ENCODE measurements at regions not wholly inside any gene's neighbourhood (a gene's known extent, or its start where the extent isn't known, plus 50 kb on each side); places are given as distances from the start of the nearest gene placed in this dataset.

DNA sequence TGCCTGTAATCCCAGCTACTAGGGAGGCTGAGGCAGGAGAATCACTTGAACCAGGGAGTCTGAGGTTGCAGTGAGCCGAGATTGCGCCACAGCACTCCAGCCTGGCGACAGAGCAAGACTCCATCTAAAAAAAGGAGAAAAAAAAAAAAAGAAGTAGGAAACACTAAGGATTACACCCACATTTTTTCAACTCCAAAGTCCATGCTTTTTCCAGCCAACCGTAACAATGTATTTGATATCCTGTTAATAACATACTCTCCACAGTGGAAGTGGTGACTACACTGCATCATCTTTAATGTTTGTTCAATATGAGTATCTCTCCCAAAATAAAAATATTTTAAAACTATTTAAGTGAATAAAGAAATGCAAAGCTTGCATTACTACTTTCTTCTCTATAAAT is 481.6 kb upstream of the ACVR2A start:
- no peak overlapping the region for H3K4me3 ChIP-seq (ENCODE audit: low read depth in 1 of 3, low read length in 3 of 3)
- H3K27me3 ChIP-seq (ENCODE audit: control insufficient read depth in 3 of 3, insufficient read depth in 3 of 3, low read length in 3 of 3) = no peaks in the 10 kb centered on the region
- FAIRE-seq = no peak
- WGBS, 3 donors = 74 to 81% (median 76%) methylated on average over 4 of the region's 4 CpGs
- DNase-seq = peak in 1 of 2 donors; percentile 46
- H3K4me1 ChIP-seq (ENCODE audit: control insufficient read depth in 3 of 3, insufficient read depth in 2 of 3, low read depth in 1 of 3, low read length in 2 of 3) = no peaks in the 10 kb centered on the region
- H3K36me3 ChIP-seq (ENCODE audit: control insufficient read depth in 3 of 3, insufficient read depth in 2 of 3, low read depth in 1 of 3, low read length in 3 of 3) = no peaks in the 10 kb centered on the region
- H3K27ac ChIP-seq (ENCODE audit: low read depth in 1 of 3, low read length in 2 of 3) = no peak overlapping the region
- H3K9me3 ChIP-seq (ENCODE audit: control insufficient read depth in 2 of 2, insufficient read depth in 1 of 2, low read depth in 1 of 2, low read length in 1 of 2) = no peaks in the 10 kb centered on the region

DNA sequence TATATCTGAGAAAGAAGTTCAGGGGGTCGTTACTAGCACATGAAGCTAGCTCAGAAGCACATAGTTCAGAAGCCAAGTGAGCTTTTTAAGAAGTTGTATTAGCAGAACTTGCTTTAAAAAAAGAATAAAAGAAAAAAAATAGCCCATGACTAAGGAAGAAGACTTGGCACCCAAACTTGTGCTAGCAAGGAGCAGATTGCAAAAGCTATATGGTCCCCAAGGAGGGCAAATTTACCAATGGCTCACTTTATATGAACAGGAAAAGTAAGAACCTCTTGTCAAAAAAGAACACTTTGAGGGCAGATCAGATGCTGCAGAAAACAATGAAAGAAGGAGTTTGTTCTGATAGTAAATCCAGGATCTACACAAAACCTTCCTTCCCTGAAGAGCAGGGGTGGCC is 486.5 kb upstream of the ACVR2A start:
- no peak overlapping the region for H3K27ac ChIP-seq (ENCODE audit: low read depth in 1 of 3, low read length in 2 of 3)
- WGBS, 3 donors = 68 to 73% (median 70%) methylated on average over 1 of the region's 1 CpG
- H3K4me3 ChIP-seq (ENCODE audit: low read depth in 1 of 3, low read length in 3 of 3) = no peak overlapping the region
- H3K9me3 ChIP-seq (ENCODE audit: control insufficient read depth in 2 of 2, insufficient read depth in 1 of 2, low read depth in 1 of 2, low read length in 1 of 2) = no peaks in the 10 kb centered on the region
- no peaks in the 10 kb centered on the region for H3K36me3 ChIP-seq (ENCODE audit: control insufficient read depth in 3 of 3, insufficient read depth in 2 of 3, low read depth in 1 of 3, low read length in 3 of 3)
- H3K27me3 ChIP-seq (ENCODE audit: control insufficient read depth in 3 of 3, insufficient read depth in 3 of 3, low read length in 3 of 3) = no peaks in the 10 kb centered on the region
- DNase-seq = no peak
- H3K4me1 ChIP-seq (ENCODE audit: control insufficient read depth in 3 of 3, insufficient read depth in 2 of 3, low read depth in 1 of 3, low read length in 2 of 3) = no peaks in the 10 kb centered on the region
- no peak for FAIRE-seq

DNA sequence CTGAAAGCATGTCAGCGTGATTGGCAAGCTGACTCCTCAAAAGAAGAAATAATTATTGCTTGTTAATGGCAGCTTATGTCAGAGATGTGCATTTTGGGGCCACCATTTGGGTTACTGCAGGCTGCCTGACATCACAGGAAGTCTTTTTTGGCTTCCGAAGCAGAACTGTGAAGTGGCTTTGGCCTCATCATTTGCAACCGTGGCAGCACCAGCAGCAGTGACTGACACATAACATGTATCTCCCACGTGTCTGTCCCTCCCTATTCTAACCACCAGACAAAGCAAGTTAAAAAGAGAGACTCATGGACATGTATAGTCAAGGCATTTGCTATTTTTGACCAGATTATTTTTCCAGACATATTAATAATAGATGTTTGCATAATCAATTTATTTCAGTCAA is 488.7 kb upstream of the ACVR2A start:
- H3K4me1 ChIP-seq (ENCODE audit: control insufficient read depth in 3 of 3, insufficient read depth in 2 of 3, low read depth in 1 of 3, low read length in 2 of 3) = no peaks in the 10 kb centered on the region
- H3K36me3 ChIP-seq (ENCODE audit: control insufficient read depth in 3 of 3, insufficient read depth in 2 of 3, low read depth in 1 of 3, low read length in 3 of 3) = no peaks in the 10 kb centered on the region
- 72 to 89% (median 83%) methylated on average over 4 of the region's 4 CpGs for WGBS, 3 donors
- no peak overlapping the region for H3K4me3 ChIP-seq (ENCODE audit: low read depth in 1 of 3, low read length in 3 of 3)
- DNase-seq (no peak), FAIRE-seq (no peak)
- no peaks in the 10 kb centered on the region for H3K27me3 ChIP-seq (ENCODE audit: control insufficient read depth in 3 of 3, insufficient read depth in 3 of 3, low read length in 3 of 3)
- H3K9me3 ChIP-seq (ENCODE audit: control insufficient read depth in 2 of 2, insufficient read depth in 1 of 2, low read depth in 1 of 2, low read length in 1 of 2) = no peaks in the 10 kb centered on the region
- no peak overlapping the region for H3K27ac ChIP-seq (ENCODE audit: low read depth in 1 of 3, low read length in 2 of 3)

DNA sequence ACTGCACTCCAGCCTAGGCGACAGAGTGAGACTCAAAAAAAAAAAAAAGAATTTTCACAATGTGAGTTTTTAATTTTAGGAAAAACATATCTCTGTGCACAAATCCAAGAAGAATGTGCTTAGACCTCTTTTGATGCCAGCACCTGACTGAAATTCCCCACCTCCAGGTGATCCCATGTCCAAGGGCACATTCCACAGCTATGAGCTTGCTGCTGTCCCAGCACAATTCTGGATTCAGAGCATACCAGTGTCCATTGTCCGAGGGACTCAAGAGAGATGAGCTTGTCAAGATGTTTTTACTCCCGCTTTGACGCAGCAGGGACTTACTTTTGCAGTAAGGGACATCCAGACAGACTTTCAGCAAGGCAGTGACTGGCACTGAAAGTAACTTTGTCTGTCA is 489.1 kb upstream of the ACVR2A start:
- DNase-seq (no peak), FAIRE-seq (no peak)
- Histone ChIP-seq H3K27ac (ENCODE audit: low read depth in 1 of 3, low read length in 2 of 3) (no peak overlapping the region), H3K27me3 (ENCODE audit: control insufficient read depth in 3 of 3, insufficient read depth in 3 of 3, low read length in 3 of 3) (no peaks in the 10 kb centered on the region), H3K36me3 (ENCODE audit: control insufficient read depth in 3 of 3, insufficient read depth in 2 of 3, low read depth in 1 of 3, low read length in 3 of 3) (no peaks in the 10 kb centered on the region), H3K4me1 (ENCODE audit: control insufficient read depth in 3 of 3, insufficient read depth in 2 of 3, low read depth in 1 of 3, low read length in 2 of 3) (no peaks in the 10 kb centered on the region), H3K9me3 (ENCODE audit: control insufficient read depth in 2 of 2, insufficient read depth in 1 of 2, low read depth in 1 of 2, low read length in 1 of 2) (no peaks in the 10 kb centered on the region), H3K4me3 (ENCODE audit: low read depth in 1 of 3, low read length in 3 of 3) (no peak overlapping the region)
- 91 to 95% (median 92%) methylated on average over 4 of the region's 4 CpGs for WGBS, 3 donors

DNA sequence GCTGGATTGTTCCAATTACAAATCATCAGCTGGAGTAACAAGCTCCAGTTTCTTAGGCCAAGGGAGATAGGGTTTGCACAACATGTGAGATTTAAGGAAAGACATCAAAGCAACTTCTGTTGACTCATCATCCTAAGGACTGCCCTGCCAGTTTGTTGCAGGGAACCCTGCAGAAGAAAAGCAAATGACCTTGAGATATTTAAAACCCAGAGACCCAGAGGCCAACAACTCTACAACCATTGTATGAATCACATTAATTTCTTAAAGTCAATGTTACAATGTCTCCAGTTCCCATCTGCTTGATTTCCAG is 491.8 kb upstream of the ACVR2A start:
- Histone ChIP-seq H3K4me3 (ENCODE audit: low read depth in 1 of 3, low read length in 3 of 3) (no peak overlapping the region), H3K36me3 (ENCODE audit: control insufficient read depth in 3 of 3, insufficient read depth in 2 of 3, low read depth in 1 of 3, low read length in 3 of 3) (no peaks in the 10 kb centered on the region), H3K9me3 (ENCODE audit: control insufficient read depth in 2 of 2, insufficient read depth in 1 of 2, low read depth in 1 of 2, low read length in 1 of 2) (no peaks in the 10 kb centered on the region), H3K27me3 (ENCODE audit: control insufficient read depth in 3 of 3, insufficient read depth in 3 of 3, low read length in 3 of 3) (no peaks in the 10 kb centered on the region), H3K27ac (ENCODE audit: low read depth in 1 of 3, low read length in 2 of 3) (no peak overlapping the region), H3K4me1 (ENCODE audit: control insufficient read depth in 3 of 3, insufficient read depth in 2 of 3, low read depth in 1 of 3, low read length in 2 of 3) (no peaks in the 10 kb centered on the region)
- FAIRE-seq = no peak
- DNase-seq = no peak

DNA sequence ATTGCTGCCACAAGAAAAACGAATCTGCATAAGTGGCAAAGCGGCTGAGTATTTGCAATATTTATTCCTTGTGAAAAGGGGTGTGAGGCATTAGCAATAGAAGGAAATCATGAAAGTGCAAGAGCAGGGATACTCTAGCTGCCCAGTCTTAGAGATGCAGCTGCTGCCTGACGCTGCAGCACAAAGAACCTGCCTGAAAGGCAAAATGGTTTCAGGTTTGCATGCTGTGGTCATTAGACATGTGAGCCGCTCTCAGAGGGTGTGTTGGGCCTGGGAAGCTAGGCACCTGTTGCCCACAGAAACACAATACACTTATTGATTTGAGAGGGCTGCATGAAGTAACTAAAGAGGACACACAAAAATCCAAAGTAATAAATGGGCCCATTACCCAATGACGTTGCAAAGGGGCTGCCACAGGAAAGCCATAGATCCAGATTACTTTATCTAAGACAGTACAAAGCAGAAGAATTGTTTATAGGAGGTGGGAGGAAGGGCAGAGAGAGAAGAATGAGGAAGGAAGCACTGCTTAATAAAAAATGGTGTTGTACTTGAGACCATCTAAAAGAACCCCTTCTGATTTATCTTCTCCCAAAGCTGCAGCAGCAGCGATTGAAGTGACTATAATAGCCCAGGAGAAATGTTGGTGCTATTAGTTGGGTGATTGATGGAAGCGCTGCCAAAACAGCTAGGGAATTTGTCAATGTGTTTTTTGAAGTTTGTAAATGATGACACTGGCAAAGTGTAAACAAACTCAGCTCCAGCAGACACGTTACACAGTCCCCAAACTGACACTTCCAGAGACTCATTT is 492.4 kb upstream of the ACVR2A start:
- no peak for DNase-seq

DNA sequence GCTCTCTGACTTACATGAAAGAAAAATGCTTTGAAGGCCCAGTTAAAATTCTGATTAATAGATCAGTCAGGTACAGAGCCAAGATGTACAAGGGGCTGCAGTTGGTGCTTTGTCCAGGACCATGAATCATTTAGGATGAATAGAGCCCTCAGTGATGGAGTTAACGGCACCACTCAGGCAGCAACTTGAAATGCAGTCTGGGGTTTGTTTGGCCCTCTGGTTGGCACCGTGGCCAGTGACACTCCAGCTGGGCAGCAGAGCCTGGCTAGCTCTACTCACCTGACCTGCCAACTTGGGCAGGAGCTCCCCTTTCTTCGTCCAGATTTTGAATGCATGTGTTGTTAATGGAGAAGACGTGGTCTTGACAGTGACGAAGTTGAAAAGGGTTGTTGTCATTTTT is 493.0 kb upstream of the ACVR2A start:
- Histone ChIP-seq H3K4me3 (ENCODE audit: low read depth in 1 of 3, low read length in 3 of 3) (no peak overlapping the region), H3K27ac (ENCODE audit: low read depth in 1 of 3, low read length in 2 of 3) (no peak overlapping the region), H3K9me3 (ENCODE audit: control insufficient read depth in 2 of 2, insufficient read depth in 1 of 2, low read depth in 1 of 2, low read length in 1 of 2) (no peaks in the 10 kb centered on the region), H3K36me3 (ENCODE audit: control insufficient read depth in 3 of 3, insufficient read depth in 2 of 3, low read depth in 1 of 3, low read length in 3 of 3) (no peaks in the 10 kb centered on the region), H3K27me3 (ENCODE audit: control insufficient read depth in 3 of 3, insufficient read depth in 3 of 3, low read length in 3 of 3) (no peaks in the 10 kb centered on the region), H3K4me1 (ENCODE audit: control insufficient read depth in 3 of 3, insufficient read depth in 2 of 3, low read depth in 1 of 3, low read length in 2 of 3) (no peaks in the 10 kb centered on the region)
- 84 to 93% (median 87%) methylated on average over 5 of the region's 5 CpGs for WGBS, 3 donors
- DNase-seq (no peak), FAIRE-seq (no peak)

More for the DNA sequence above, 492.4 kb upstream of the ACVR2A start:
- no peaks in the 10 kb centered on the region for H3K36me3 ChIP-seq (ENCODE audit: control insufficient read depth in 3 of 3, insufficient read depth in 2 of 3, low read depth in 1 of 3, low read length in 3 of 3)
- WGBS, 3 donors = 65 to 73% (median 71%) methylated on average over 8 of the region's 8 CpGs
- no peaks in the 10 kb centered on the region for H3K27me3 ChIP-seq (ENCODE audit: control insufficient read depth in 3 of 3, insufficient read depth in 3 of 3, low read length in 3 of 3)
- H3K27ac ChIP-seq (ENCODE audit: low read depth in 1 of 3, low read length in 2 of 3) = no peak overlapping the region
- no peaks in the 10 kb centered on the region for H3K9me3 ChIP-seq (ENCODE audit: control insufficient read depth in 2 of 2, insufficient read depth in 1 of 2, low read depth in 1 of 2, low read length in 1 of 2)
- no peak for FAIRE-seq
- no peaks in the 10 kb centered on the region for H3K4me1 ChIP-seq (ENCODE audit: control insufficient read depth in 3 of 3, insufficient read depth in 2 of 3, low read depth in 1 of 3, low read length in 2 of 3)
- no peak overlapping the region for H3K4me3 ChIP-seq (ENCODE audit: low read depth in 1 of 3, low read length in 3 of 3)

DNA sequence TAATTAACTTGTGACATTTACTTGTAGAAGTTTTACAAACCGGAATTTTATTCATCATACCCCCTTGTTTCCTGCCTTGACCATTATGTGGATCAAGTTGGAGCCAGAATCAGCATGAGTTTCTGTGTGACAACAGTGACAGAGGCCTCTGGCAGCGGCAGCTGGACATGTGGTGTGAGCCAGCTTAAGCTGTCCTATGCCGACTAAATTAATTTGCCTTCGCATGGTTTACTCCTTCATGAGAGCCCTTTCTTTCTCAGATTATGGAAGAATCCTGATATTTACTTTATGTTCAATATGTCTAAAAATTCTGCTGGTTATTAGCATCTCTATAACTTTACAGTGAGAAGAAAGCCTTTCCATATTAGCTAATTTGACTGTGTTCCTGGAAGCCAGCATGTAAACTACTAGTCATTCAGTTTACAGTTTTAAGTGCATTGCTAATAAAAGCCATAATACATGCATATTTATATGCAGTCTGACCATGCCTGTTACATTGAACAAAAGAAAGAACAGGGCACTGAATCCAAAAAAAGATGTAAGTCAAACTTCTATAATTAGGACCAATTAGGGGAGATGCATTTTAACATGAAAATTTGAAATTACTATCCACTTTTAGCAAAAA is 495.8 kb upstream of the ACVR2A start:
- FAIRE-seq (no peak), DNase-seq (no peak)
- no peaks in the 10 kb centered on the region for H3K27me3 ChIP-seq (ENCODE audit: control insufficient read depth in 3 of 3, insufficient read depth in 3 of 3, low read length in 3 of 3)
- no peaks in the 10 kb centered on the region for H3K36me3 ChIP-seq (ENCODE audit: control insufficient read depth in 3 of 3, insufficient read depth in 2 of 3, low read depth in 1 of 3, low read length in 3 of 3)
- peaks cover 0 to 14% of the 10 kb centered on the region in 2 donors for H3K9me3 ChIP-seq (ENCODE audit: control insufficient read depth in 2 of 2, insufficient read depth in 1 of 2, low read depth in 1 of 2, low read length in 1 of 2)
- H3K27ac ChIP-seq (ENCODE audit: low read depth in 1 of 3, low read length in 2 of 3) = no peak overlapping the region
- H3K4me3 ChIP-seq (ENCODE audit: low read depth in 1 of 3, low read length in 3 of 3) = no peak overlapping the region
- 76 to 88% (median 87%) methylated on average over 4 of the region's 4 CpGs for WGBS, 3 donors
- H3K4me1 ChIP-seq (ENCODE audit: control insufficient read depth in 3 of 3, insufficient read depth in 2 of 3, low read depth in 1 of 3, low read length in 2 of 3) = no peaks in the 10 kb centered on the region

DNA sequence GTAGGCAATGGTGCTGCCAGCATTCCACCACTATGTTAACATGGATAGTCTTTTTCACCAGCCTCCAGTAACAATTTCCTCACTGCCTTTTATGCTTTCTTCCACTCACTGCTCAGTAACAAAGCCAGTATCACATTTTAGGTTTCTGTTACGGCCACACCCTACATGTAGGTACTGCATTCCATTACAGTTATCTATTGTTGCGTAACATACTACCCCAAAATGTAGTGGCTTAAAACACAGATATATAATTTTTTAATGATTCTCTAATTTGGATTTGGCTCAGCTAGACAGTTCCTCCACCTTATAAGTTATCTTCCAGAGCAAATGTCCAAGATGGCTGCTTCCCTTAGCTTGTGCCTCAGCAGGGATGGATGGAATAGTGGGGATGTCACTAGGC is 498.7 kb upstream of the ACVR2A start:
- H3K36me3 ChIP-seq (ENCODE audit: control insufficient read depth in 3 of 3, insufficient read depth in 2 of 3, low read depth in 1 of 3, low read length in 3 of 3) = no peaks in the 10 kb centered on the region
- WGBS, 3 donors = 94 to 97% (median 94%) methylated on average over 2 of the region's 2 CpGs
- H3K4me1 ChIP-seq (ENCODE audit: control insufficient read depth in 3 of 3, insufficient read depth in 2 of 3, low read depth in 1 of 3, low read length in 2 of 3) = no peaks in the 10 kb centered on the region
- no peak overlapping the region for H3K4me3 ChIP-seq (ENCODE audit: low read depth in 1 of 3, low read length in 3 of 3)
- H3K9me3 ChIP-seq (ENCODE audit: control insufficient read depth in 2 of 2, insufficient read depth in 1 of 2, low read depth in 1 of 2, low read length in 1 of 2) = peaks cover 0 to 14% of the 10 kb centered on the region in 2 donors
- no peak for DNase-seq
- H3K27me3 ChIP-seq (ENCODE audit: control insufficient read depth in 3 of 3, insufficient read depth in 3 of 3, low read length in 3 of 3) = no peaks in the 10 kb centered on the region
- H3K27ac ChIP-seq (ENCODE audit: low read depth in 1 of 3, low read length in 2 of 3) = no peak overlapping the region
- FAIRE-seq = no peak
